GM12875 (cell line): ENCODE measurements at regions not wholly inside any gene's neighbourhood (a gene's known extent, or its start where the extent isn't known, plus 50 kb on each side); places are given as distances from the start of the nearest gene placed in this dataset.

ENCODE experiments used
- H3K4me3 ChIP-seq: one replicate; pipeline ENCODE4 v1.5.1; 2011; ENCODE audit warnings: low read depth, low read length, control low read depth
- TF ChIP-seq, protein P1 (sequence below): IDR thresholded peaks from 2 replicates; pipeline ENCODE4 v1.5.1; 2011; ENCODE audit warnings: low read depth, mild to moderate bottlenecking, control low read depth, inconsistent platforms, low read length, moderate library complexity, borderline replicate concordance; ENCODE audit not compliant: insufficient read depth

DNA sequence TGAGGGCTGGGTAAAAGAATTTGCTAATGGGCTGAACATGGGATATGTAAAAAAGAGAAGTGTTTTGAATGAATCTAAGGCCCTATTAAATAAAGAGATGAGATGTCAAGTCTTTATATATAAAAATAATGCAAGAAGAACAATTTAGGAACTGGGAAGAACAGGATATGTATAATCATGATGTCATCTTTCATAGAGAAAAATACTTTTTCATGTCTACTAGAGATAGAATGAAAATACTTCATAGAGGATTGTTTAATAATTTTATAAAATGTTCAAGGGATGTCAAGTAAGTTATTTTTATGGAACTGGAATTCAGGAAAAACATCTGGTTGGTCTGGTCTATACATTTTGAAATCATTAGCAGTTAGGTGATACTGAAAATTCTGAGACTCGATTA, 799.0 kb upstream of the CTNND2 start:
- H3K4me3 ChIP-seq = no peak overlapping the region
- TF ChIP-seq, protein P1, sequence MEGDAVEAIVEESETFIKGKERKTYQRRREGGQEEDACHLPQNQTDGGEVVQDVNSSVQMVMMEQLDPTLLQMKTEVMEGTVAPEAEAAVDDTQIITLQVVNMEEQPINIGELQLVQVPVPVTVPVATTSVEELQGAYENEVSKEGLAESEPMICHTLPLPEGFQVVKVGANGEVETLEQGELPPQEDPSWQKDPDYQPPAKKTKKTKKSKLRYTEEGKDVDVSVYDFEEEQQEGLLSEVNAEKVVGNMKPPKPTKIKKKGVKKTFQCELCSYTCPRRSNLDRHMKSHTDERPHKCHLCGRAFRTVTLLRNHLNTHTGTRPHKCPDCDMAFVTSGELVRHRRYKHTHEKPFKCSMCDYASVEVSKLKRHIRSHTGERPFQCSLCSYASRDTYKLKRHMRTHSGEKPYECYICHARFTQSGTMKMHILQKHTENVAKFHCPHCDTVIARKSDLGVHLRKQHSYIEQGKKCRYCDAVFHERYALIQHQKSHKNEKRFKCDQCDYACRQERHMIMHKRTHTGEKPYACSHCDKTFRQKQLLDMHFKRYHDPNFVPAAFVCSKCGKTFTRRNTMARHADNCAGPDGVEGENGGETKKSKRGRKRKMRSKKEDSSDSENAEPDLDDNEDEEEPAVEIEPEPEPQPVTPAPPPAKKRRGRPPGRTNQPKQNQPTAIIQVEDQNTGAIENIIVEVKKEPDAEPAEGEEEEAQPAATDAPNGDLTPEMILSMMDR = no peak

DNA sequence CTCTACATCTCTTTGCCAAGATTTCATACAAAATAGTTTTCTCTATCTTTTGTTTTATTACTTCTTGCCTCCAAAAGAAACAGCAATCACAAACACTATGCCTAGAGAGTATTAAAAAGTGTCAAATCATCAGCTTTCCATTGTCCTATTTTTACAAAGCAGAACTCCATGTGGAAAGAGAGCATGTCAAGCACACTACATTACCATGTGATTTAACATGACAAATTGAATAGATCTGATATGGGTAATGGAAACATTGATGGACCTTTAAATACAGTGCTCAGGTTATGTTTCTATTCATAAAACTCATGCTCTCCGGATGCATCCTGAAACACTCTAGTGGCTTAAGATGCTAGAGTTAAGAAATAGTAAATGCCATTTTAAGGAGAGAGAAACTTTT, 791.4 kb upstream of the CTNND2 start:
- TF ChIP-seq, protein P1 = no peak
- H3K4me3 ChIP-seq = no peak overlapping the region

DNA sequence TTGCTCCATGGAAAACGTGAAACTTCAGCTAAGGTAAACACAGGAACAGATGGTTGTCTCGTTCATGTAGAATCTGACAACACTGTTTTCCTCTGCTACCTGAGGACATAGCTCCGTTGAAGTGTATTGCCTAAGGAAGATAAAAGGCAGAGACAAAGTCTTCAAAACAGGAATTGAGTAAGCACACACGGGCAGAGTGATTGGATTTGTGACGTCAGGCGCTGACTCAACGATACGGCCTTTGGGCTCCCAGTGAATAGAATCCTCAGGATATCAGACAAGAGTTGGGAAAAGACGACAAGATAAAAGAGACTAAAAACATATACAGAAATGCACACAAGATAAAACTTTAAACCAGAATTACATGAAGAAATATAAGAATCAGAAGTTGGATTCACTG, 787.1 kb upstream of the CTNND2 start:
- no peak overlapping the region for H3K4me3 ChIP-seq
- TF ChIP-seq, protein P1 = no peak

DNA sequence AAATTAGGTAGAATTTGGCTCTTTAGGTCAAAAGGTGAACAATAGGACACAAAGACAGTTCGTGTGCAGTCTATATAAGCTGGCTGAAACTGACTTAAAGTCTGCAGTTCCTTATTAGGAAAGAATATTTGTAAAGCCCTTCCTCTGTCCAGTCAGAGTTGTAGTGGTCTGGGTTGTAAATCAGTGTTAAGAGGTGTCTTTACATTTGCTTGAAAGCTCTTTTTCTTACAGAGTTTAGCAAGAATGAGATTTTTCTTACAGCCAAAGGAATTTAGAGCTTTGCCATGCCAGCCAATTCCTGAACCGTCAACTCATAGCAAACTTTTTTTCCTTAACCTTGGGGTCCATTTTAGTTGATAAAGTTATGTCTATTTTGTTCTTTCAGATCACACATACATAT, 786.1 kb upstream of the CTNND2 start:
- H3K4me3 ChIP-seq = no peak overlapping the region

DNA sequence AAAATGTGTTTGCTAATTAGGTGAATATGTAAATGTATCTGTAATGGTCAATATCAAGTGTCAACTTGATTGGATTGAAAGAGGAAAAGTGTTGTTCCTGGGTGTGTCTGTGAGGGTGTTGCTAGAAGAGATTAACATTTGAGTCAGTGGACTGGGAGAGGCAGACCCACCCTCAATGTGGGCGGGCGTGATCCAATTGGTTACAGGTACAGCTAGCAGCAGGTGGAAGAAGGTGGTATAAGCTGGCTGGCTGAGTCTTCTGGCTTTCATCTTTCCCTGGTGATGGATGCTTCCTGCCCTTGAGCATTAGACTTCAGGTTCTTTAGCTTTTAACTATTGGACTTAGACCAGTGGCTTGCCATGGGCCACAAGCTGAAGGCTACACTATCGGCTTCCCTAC, 779.0 kb upstream of the CTNND2 start:
- H3K4me3 ChIP-seq = no peak overlapping the region
- TF ChIP-seq, protein P1 = no peak

More for the DNA sequence above, 786.1 kb upstream of the CTNND2 start:
- TF ChIP-seq, protein P1 = no peak

DNA sequence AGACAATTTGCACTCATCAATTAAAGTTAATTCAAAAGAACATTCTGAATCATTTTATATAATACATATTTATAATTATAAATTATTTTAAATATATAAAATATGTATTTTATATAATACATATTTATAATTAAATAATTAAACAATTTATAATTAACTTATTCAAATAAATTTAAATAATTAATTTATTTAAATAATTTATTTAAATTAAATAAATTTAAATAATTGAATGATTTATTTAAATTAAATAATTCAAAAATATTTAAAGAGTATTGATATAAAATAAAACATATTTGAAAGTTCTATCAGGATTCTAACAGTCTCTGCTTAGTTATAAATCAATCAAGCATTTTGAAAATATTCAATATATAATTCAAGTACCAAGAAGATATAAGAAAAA, 775.5 kb upstream of the CTNND2 start:
- TF ChIP-seq, protein P1 = no peak
- H3K4me3 ChIP-seq = no peak overlapping the region

DNA sequence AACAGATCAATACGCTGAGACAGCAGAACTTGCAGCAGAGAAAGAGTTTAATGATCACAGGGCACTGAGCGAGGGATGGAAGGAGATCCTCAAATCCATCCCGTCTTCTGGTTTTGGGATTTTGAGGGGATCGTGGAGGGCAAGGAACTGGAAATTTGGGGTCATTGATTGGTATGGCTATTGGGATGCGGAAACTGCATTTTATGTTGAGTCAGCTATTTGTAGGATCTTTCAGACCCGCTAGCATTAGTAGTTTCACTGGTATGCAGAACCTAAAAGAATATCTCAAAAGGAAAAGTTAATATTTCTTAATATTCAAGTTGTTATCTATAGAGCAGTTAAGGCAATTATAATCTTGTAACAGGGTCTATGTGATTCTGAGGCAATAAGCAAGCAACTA, 771.7 kb upstream of the CTNND2 start:
- H3K4me3 ChIP-seq = no peak overlapping the region
- TF ChIP-seq, protein P1 = no peak
